Kidney epithelial cell (primary cell): ENCODE measurements at regions not wholly inside any gene's neighbourhood (a gene's known extent, or its start where the extent isn't known, plus 50 kb on each side); places are given as distances from the start of the nearest gene placed in this dataset.

Experiments
- DNase-seq: peaks from one replicate; pipeline ENCODE4 v3.0.0-alpha.2; 2010; ENCODE audit warnings: low read depth
- H3K27me3 ChIP-seq: 2 replicates; pipeline ENCODE4 v1.6.0; 2011; ENCODE audit warnings: low read length; ENCODE audit not compliant: control insufficient read depth, insufficient read depth
- H3K36me3 ChIP-seq: 2 replicates; pipeline ENCODE4 v1.5.1; 2011; ENCODE audit warnings: low read length; ENCODE audit not compliant: control insufficient read depth, insufficient read depth
- H3K4me3 ChIP-seq: 2 replicates; pipeline ENCODE4 v1.5.1; 2011; ENCODE audit warnings: low read depth, mild to moderate bottlenecking, control low read depth, low read length
- TF ChIP-seq, protein P1 (sequence below): IDR thresholded peaks from 2 replicates; pipeline ENCODE4 v1.5.1; 2011; ENCODE audit warnings: mild to moderate bottlenecking, moderate library complexity, low read length, control low read depth, inconsistent platforms; ENCODE audit not compliant: insufficient read depth, poor library complexity, severe bottlenecking

DNA sequence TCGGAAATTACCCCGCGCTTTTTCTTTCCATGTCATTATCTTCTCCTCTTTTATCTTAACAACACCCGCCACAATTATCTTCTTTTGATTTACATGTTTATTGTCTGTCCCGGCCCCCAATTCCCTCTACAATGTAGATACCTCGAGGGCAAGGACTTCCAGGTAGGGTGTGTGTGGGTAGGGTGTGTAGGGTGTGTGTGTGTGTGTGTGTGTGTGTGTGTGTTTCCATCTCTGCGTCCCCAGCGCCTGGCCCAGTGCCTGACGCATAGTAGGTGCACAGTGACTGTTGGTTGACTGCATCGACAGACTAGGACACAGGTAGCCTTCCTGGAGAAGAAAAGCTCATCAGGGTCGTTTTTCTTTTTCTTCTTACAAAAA is 103.1 kb downstream of the UCHL1 start:
- DNase-seq: no peak
- Histone ChIP-seq H3K36me3 (no peaks in the 10 kb centered on the region), H3K4me3 (peak overlapping the region; percentile 82), H3K27me3 (peaks cover 8% of the 10 kb centered on the region)
- TF ChIP-seq, protein P1, sequence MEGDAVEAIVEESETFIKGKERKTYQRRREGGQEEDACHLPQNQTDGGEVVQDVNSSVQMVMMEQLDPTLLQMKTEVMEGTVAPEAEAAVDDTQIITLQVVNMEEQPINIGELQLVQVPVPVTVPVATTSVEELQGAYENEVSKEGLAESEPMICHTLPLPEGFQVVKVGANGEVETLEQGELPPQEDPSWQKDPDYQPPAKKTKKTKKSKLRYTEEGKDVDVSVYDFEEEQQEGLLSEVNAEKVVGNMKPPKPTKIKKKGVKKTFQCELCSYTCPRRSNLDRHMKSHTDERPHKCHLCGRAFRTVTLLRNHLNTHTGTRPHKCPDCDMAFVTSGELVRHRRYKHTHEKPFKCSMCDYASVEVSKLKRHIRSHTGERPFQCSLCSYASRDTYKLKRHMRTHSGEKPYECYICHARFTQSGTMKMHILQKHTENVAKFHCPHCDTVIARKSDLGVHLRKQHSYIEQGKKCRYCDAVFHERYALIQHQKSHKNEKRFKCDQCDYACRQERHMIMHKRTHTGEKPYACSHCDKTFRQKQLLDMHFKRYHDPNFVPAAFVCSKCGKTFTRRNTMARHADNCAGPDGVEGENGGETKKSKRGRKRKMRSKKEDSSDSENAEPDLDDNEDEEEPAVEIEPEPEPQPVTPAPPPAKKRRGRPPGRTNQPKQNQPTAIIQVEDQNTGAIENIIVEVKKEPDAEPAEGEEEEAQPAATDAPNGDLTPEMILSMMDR: no peak

DNA sequence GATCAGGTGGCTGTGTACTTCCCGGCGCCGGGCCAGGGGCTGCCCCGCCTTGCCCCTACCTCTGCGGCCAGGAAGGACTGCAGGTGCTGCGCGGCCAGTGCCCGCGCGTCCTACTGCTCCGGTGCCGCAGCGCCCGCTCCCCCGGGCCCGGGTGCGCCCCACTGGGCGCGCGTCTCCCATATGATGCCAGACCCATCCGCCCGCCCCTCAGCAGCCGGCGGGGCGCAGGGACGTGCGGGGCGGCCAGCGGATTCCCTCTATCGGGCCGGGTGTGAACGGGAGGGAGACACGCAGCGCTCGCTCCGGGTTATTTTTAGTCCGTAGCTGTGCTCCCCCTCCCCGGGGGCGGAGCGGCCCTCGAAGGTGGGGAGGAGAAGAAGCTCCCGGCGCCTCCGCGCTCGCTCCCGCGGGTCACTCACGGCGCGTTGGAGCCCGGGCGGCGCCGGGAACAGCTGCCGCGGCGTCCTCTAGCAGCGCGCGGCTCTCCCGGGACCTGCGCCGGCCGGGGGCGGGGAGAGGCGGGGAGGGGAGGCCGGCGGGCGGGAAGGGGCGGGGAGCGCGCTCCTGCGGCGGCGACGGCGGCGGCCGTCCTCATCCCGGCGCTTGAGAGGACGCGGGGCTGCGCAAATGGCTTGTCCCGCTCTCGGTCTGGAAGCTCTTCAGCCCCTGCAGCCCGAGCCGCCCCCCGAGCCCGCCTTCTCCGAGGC is 103.6 kb downstream of the UCHL1 start:
- TF ChIP-seq, protein P1: no peak
- DNase-seq: no peak
- Histone ChIP-seq H3K4me3 (peak overlapping the region; percentile 82), H3K27me3 (peaks cover 8% of the 10 kb centered on the region), H3K36me3 (no peaks in the 10 kb centered on the region)

DNA sequence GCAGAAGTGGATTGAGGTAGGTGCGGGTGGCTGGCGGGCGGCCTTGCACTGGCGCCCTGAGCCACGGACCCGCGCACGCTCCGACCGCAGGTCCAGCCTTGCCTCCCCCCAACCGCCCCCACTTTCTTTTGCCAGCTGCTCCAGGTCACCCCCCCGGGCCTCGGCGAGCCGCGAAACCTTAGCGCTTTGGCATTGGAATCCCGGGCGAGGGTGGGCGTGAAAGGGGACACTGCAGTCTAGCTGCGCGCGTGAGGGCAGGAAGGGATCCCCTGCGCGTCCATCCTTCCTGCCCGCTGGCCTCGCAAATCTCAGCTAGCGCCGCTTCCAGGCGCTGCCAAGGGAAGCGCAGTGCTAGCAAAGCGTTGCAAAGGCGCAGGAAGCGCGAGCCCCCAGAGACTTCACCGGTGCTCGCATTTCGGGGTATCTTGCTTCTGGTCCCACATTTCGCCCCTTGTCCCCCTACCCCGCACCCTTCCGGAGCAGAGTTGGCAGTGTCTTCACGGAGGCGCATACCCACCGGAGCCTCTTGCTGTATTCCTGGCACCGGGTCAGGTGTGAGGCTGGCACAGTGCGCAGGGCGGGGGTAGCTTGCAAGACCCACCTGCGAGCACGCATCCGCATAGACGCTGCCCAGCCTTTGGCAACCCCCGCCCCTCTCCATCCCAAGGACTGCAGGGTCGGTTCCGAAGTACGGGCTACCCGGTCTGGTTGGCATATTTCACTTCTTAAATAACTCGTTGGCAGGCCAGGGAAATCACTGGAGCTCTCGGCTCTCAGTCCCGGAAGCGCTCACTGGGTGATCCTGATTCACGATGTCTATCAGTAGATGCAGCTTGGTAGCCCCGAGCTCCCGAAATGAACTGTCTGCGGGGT is 104.4 kb downstream of the UCHL1 start:
- H3K27me3 ChIP-seq: peaks cover 8% of the 10 kb centered on the region
- peak overlapping the region; percentile 82 for H3K4me3 ChIP-seq
- H3K36me3 ChIP-seq: no peaks in the 10 kb centered on the region
- no peak for DNase-seq
- TF ChIP-seq, protein P1: no peak

DNA sequence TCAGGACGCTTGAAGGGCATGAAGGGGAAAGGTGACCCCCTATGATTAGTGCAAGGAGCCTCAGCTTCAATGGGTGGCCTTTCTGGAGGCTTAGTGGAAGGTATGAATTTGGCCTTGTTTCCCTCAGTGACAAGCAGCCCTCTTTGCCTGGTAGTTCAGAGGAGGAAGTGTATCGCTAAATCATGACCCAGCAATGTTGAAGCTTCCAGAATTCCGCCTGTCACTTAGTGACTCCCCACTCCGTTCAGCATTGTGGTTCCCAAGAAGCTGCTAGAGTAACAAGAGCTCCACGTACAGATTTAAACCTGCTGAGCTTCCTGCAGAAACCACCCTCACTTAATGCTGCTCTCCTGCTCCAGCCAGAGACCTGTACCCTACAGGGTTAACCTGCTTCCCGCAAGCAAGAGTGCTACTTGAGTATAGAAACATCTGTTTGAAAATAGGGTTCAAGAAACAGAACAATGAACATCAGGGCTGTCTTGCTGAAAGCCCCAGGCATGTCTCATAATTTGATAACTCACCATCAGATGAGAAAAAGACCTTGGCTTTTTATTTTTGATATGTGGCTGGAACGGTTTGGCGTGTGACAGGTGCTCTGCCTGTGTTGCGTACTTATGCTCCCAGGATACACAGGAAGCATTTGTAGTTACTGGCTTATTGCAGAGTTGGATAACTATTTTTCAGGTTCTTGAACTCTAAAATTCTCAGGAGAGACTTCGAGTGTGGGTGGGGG is 105.2 kb downstream of the UCHL1 start:
- peak overlapping the region; percentile 82 for H3K4me3 ChIP-seq
- H3K27me3 ChIP-seq: peaks cover 8% of the 10 kb centered on the region
- DNase-seq: no peak
- TF ChIP-seq, protein P1: no peak
- no peaks in the 10 kb centered on the region for H3K36me3 ChIP-seq

DNA sequence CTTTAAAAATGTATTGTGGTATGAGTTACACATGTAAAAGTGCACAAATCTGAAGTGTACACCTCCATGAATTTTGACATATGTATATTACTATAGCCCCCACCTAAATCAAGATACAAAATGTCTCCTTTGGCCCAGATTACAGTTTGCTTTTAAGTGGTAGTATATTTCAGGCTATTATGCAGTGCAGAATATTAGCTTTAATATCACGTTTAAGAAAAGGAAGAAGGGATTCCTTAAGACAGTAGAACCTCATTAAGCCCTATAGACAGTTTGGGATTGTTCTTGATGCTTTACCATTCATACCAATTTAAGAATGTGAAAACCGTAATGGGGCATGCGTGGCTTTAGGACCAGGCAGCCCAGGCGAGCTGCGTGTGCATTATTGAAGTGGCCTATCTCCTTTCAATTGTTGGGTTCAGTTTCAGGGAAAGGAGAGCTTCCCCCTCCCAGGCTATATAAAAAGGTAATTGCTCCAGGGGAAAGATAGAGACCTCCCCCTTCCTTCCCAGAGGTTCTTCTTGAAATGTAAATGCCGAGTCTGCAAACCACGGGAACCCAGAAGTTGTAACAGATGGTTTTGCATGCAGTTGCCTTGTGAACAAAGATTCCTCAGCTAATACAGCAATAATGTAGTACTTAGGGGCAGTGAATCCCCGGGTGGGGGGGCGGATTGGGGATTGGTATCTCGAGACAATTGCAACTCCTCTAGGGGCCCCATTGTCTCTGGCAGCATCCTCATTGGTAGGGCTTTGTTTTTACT is 106.1 kb downstream of the UCHL1 start:
- Histone ChIP-seq H3K27me3 (peaks cover 8% of the 10 kb centered on the region), H3K4me3 (no peak overlapping the region), H3K36me3 (no peaks in the 10 kb centered on the region)
- no peak for DNase-seq
- TF ChIP-seq, protein P1: no peak
